GM21737 (cell line): ENCODE measurements at regions not wholly inside any gene's neighbourhood (a gene's known extent, or its start where the extent isn't known, plus 50 kb on each side); places are given as distances from the start of the nearest gene placed in this dataset.
A peak's percentile ranks its signal among the peaks of the same experiment; 100 is the strongest.
"Not testable (repeated sequence)": the region's sequence is repeated elsewhere in the genome, so short reads cannot be mapped to it uniquely, and the experiment has no call there.

Source experiments
- ATAC-seq: cut with Tn5 transposase; IDR thresholded peaks from one replicate; pipeline ENCODE4 v1.9.1; 2021; ENCODE audit warnings: mild to moderate bottlenecking, moderate library complexity; ENCODE audit not compliant: unreplicated experiment

DNA sequence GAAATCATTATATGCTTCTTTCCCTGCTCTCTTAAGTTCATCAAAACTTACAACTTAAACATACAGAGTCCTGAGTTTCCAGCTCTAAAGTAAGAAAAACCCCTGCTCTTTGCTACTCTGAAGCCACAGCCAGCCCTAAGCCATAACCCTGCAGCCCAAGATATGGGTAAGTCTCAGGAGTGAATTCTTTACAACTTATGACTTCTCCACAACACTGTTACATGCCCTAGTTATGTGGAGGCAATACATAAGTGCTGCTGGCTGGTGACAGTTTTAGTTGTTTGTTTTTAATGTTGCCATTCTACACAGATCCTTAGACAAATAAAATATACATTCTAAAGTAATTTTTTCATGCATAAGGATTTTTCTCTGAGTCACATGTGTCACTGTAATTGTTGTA lies 100.2 kb downstream of the FBXO8 start:
- no peak for ATAC-seq

DNA sequence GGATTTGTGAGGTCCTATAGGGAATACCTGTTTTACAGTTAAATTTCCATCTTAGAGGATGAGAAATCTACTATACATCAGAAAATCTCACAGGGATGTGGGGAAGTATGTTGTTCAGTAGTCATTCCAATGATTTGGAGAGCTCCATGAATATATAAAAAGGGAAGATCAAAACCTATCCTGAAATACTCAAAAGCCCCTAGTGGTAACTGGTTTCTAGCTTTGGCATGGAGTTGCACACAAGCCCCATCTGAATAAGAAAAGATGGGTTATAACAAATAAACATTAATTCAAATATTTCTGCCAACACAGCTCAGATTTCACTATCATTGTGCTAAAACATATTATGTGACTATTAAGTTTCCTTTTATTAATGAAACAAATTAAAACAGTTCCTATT lies 101.6 kb downstream of the FBXO8 start:
- no peak for ATAC-seq

DNA sequence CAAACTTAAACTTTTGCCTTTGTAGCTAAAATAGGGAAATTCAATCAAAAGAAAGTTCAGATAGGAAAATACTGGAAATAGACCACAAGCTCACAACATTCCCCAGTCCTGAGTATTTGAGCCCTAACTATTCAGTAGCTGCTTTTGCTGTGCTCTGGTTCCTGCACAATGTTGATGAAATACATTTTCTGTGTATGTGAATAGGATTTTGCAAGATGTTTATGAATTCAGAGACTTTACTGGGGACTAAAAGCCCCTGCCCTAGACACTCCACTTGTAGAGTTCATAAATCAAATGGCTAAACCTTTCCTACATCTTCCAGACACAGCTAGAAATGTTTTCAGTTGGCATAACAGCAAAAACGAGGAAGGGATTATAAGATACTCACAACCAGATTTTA lies 105.9 kb downstream of the FBXO8 start:
- no peak for ATAC-seq

DNA sequence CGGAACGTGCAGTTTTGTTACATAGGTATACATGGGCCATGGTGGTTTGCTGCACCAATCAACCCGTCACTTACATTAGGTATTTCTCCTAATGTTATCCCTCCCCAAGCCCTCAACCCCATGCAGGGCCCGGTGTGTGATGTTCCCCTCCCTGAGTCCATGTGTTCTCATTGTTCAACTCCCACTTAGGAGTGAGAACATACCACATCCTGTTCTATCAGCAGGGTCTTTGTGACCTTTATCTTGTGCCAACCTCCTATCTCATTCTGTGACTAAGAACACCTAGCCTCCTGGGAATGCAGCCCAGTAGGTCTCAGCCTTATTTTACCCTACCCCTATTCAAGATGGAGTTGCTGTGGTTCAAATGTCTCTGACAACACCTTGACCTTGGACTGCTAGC lies 107.6 kb downstream of the FBXO8 start:
- ATAC-seq: not testable (repeated sequence)

DNA sequence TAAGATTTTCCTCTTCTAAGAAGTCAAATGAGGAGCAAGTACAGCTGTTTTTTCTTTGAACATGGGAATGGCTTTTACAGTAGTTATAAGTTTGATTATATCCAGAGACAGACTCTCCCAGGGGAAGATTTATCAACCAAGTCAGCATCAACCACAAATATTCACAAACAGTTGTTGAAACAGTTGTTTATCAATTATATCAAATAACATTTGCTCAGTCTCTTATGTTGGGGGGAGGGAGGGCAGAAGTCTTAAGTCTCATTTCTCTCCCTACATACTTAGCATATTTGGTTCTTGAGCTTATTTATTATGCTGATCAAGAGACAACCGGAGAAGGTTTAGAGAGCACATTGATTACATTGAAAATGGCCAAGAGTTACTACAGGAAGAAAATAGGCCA lies 110.1 kb downstream of the FBXO8 start:
- no peak for ATAC-seq

DNA sequence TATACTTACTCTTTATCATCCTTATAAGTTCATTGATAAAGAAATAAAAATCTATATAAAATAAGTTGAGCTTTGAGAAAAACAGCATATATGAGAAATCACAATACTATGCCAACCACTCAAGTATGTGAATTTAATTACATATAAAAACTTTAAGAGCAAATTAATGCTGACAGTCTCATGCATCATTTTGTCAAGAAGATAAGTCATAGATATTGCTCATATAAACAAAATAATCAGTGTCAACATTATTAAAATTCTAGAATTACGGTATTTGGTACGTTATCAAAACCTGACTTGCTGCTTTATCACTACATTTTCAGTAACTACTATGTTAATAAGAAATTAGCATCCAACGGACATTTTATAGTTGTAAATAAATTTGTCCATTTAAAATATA lies 111.2 kb downstream of the FBXO8 start:
- no peak for ATAC-seq

DNA sequence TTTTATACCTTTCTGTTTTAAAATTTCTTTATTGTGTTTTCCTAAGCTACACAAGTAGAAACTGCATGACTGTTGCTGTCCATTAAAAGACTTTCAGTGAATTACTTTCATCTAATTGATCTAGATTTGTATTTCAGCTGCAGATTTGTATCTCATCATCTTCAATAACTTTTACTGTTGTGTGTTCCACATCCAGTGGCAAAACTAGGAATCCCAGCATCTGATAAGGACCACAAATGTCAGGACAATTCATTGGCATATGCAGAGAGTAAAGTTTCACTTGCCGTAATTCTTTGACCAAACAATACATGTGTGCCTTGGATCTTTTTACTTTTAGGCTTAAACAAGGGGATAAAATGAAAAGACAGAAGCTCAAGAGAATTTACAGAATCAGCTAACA lies 112.6 kb downstream of the FBXO8 start:
- ATAC-seq: no peak

DNA sequence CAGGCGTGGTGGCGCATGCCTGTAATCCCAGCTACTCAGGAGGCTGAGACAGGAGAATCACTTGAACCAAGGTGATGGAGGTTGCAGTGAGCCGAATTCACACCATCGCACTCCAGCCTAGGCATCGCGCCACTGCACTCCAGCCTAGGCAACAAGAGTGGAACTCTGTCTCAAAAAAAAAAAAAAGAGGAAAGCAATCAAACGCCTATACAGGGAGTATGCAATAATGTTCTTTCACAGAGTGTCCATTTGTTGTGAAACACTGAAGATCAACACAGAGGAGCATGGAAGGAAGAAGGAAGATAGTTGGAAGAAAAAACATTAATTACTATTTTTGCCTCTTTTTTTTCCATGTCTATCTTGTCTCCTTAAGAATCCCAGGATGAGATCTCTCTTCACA lies 113.4 kb downstream of the FBXO8 start:
- no peak for ATAC-seq

DNA sequence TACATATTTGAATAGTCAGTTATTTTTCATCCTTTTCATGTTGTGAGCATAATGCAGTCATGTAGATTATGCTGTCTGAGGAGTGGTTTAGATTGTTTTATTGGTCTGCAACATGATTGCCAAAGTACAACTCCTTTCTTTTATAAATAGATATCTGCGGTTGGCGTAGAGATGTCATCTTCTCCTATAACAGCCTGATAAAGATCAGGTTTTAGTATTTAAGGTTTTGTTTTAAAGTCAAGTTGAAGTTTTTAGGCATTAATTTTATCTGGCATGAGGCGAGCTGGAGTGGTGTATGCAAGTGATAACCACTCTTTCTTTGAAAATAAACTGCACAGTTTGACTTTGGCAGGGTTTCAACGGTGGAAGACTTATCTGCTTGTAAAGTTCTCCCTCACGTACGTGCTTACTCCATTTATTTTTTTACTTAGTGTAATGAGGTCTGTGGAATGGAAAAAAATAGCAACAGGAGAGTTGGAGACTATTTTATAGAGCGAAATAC lies 126.3 kb downstream of the FBXO8 start:
- ATAC-seq: no peak

DNA sequence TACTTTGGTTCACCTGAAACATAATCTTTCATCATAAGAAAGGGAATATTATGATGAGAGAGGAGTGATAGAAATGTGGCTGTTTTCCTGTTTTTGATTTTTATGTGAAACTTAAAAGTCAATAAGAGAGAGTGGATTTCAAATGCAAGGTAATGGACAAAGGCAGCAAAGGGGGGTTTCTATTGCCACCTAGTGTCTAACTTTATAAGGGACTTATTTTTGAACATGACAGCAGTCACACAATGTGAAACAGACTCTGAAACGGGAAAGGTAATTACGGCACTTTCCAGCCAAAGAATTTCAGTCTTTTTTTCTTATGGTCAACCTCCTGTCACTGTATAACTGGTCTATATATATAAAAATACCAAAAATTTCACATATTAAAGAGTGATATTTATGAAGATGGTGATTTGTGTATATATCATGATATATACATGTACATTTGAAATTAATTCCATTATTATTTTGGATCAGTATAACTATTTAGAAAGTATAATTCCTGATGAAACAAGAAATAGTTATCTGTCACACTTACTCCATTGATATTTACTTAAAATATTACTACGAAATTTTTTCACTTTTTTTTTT lies 127.1 kb downstream of the FBXO8 start:
- ATAC-seq: peak; percentile 76

DNA sequence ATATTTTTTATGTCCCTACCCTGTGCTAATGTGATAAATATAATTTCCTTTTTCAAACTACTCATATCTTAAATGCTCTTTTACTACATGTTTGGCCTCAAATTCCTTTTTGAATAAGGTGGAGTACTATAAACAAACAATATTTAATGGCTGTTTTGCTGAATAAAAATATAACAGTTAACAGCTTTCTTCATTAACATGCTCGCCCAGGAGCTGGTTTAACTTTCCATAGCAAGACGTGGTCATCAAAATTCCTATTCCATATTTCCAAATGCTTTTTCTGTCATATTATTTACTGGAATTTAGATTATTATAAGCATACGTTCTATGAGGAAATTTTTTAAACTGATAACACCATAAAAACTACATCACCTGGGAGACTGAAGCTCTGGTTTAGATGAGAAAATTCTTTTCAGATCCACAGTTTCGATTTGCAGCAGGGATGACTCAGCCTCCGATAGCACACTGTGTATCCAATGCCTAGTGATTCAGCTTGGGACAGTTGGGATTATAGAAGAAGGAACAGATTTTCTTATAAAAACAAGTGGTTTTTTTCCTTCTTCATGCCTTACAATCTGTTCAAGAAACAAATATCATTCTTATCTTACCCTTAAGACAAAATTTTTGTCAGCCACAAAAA lies 129.1 kb downstream of the FBXO8 start:
- ATAC-seq: no peak

DNA sequence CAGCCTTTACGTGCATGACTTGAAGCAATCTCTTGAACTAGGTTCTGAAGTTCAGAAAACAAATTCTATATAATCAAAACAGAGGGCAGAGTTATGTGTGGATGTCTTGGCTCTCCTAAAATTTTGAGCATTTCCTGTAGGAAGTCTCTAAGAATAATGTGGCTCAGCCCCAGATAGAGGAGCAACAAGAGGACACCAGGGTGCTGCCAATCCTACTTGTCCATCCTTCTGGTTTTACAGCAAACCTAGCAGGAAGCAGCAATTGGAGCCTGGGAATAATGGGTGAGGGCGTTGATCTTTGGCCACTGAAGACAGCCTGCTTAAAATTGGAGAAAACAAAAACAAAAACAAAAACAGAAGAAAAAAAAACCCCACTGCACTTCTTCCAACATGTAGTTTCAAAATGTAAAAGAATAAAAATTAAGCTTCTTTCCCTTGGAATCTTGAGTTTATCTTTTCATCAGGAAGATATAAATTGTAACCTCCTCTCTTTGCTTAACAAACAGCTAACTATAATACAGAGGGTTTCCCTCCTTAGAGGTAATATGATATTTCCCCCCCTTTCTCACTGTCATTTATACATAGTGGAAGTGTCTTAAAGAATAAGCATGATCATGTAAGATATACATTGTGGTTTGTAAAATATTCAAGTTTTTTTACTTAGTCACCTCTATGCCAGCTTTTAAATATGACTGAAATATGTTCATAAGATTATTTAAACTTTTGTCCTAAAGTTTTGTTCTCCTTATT lies 130.6 kb downstream of the FBXO8 start:
- no peak for ATAC-seq

DNA sequence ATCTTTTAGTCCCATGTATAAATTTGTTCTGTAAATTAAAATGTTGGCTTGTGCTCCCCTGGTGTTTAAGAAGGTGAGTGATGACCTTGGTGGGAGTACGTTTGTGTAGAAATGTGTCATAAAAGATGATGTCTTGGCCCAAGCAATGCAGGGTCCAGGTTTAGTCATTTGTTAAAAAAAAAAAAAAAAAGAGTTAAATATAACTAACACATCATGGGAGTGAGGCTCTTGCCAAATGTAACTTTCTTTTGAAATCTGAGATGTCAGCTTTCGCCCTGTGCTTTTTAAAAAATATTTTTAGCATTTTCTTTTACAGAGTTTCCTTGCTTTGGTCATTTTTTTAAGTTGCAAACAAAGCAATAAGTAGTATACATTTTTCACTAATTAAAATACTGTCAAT lies 135.6 kb downstream of the FBXO8 start:
- no peak for ATAC-seq

DNA sequence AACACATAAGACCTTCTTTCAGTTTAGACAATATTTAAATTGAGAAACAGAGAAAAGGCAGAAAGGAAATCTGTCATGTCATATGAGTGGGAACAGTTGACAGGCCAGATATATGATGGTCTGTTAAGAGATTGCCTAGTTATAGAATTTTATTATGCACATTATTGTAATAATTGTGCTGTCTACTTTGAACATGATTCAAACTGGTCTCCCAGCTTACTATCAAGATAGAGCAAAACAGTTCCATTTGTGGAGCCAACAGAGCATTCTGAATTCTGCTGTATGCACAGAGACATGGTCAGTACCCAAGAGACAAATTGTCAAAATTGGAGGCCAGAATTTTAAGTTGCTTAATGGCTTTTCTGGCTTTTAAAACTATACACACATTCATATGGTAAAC lies 139.4 kb downstream of the FBXO8 start:
- no peak for ATAC-seq

DNA sequence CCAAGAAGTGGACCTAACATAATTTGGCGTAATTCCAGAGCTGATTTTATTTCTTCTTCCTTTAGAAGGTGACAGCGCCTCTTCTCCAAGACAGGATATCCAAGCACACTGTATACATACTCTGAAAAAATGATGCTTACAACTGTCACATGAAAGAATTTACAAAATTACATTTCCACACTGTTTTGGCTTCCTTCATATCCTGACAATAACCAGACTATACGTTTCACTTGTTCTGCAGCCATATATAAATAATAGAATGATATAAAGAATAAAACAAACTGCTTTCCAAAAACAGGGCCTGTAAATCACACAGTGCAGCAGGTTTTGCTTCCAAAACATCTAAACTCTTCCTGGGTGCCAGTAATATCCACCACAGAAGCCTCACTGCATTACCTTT lies 141.6 kb downstream of the FBXO8 start:
- no peak for ATAC-seq

DNA sequence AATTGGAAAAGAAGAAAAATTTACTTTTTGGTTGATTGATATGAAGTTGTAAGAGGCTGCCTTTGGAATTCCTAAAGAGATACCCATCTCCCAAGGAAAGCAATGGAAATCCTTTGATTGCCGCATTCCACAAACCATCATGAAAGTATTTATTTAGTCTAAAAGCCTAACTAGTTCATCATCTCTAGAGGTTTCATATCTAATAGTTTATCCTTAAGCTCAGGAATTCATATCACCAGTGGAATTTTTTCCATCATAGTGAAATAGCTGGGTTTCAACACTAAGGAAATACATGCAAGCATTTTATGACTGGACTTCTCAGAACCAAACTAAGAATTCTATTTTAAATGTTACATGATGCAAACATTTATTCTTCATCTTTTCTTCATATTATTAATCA lies 144.9 kb downstream of the FBXO8 start:
- no peak for ATAC-seq

DNA sequence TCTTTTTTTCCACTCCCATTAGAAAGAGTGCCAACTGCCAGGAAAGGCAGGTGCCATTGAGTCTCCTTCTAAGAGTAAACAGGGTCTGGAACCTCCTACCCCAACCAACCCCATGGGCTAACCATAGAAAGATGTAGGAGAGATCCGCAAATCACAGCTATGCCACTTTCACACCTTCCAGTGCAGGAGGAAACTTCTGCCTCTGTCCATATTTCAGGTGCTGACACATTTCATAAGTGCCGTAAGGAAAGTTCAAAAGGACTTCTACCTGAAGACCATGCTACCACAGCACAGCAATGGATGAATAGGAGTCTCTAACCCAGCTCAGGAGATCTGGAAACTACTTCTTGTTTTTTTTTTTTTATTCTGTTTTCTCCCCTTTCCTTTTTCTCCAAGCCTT lies 145.8 kb downstream of the FBXO8 start:
- ATAC-seq: no peak

DNA sequence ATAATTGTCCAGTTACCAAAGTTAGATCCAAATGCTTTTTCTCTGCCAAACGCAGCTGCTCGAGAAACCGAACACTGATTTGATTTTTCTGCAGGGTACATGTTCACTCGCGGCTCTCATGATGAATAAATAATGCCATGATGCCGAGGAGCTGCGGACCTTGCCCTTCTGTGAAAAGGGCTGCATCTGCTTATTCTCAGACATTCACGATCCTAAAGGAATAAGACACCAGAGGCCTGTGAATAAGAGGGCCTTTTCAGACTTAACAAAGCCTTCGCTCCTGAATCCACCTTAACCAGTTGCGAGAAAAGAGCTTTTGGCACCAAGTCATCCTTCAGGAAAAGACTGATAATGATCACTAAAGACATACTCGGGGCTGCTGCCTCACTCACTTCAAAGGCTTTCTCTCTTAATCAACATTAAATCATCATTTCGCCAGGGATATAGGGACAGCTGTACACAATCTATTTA lies 147.5 kb downstream of the FBXO8 start:
- no peak for ATAC-seq

DNA sequence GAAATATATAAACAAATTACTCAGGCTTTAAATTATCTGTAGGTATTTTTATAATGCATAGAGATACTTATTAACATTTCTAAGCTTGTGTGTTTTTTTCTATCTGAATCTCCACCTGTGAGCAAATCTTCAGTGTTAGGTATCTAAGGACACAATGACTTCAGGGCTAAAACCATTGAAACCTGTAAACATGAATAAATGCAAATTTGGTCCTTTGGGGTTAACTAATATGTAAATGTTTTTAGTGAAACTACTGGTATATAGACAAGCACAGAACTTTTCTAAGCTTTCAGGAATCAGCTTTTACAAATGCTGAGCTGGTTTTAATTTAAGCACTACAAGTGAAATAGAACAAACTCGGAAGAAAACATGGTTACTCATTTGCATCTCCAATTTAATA lies 147.9 kb downstream of the FBXO8 start:
- ATAC-seq: no peak

DNA sequence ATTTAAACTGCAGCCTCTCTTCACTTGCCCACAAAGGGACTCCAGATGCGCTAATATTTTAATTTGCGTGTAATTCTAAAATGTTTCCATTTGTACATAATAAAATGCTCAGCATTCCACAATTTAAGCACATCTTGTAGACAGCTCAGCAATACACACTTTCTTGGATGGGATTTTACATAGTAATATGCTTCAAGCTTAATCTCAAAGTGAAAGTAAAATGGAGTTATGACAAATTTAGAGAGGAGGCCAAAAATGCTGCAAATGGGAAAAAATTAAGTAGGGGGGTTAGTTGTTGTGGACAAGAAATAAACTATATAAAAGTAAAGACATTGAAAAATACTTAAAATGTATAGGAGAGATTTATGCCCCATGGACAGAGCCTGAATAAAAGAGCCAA lies 149.1 kb downstream of the FBXO8 start:
- no peak for ATAC-seq

DNA sequence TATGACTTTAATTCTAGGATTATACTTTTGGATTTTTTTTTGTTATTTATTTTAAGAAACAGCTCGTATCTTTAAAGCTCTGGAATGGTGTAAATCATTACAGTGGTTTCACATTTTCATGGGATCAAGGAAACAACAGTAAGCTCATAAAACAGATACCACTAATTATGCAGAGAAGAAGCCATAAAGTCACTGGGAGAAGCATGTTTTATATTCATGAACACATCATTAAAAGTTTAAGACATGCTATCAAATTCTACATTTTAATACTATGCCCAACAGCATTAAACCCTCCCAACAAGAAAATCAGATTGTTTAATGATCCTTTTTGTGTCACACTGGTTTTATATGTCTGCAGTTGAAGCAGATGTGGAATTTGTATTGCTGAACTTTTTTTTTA lies 149.9 kb downstream of the FBXO8 start:
- ATAC-seq: no peak

DNA sequence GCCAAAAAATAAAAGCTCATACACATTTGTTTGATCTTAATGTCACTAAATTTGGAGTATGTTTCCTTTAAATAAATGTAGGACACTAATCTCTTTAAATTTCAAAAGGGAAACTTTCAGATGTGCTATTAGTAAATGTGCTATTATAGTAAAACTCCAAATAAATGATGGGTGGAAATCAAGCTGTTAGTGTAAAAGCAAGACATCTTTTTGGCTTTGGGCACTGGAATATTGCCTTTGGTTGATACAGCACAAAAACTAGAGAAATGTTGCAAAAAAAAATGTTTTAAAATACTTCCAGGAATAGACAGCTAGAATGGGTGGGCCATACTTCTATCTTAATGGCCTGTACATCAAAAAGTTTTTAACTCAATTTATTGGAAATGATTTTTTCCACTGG lies 151.6 kb downstream of the FBXO8 start:
- no peak for ATAC-seq
